Panc1 (cell line): ENCODE measurements at regions not wholly inside any gene's neighbourhood (a gene's known extent, or its start where the extent isn't known, plus 50 kb on each side); places are given as distances from the start of the nearest gene placed in this dataset.

Experiments
- ATAC-seq: fragments of 200-7000 bp; cut with Tn5 transposase; 2 replicates; pipeline ENCODE4 v1.9.1; 2020; ENCODE audit warnings: mild to moderate bottlenecking, moderate library complexity
- BruUV-seq: library from RNA; stranded (reverse); fragments of 400-500 nt; replicated peaks from 2 replicates; lab custom pipeline; 2021; lab: Mats Ljungman, UMichigan
- CTCF ChIA-PET: fragments of 300-600 bp; sonication (Branson Sonifier 250); formaldehyde crosslinking; loops from one replicate; lab custom pipeline; 2022; ENCODE audit warnings: antibody characterized with exemption; lab: Charles Lee
- POLR2A ChIA-PET: fragments of 300-600 bp; sonication (Branson Sonifier 250); formaldehyde crosslinking; loops from one replicate; lab custom pipeline; 2022; ENCODE audit warnings: antibody characterized with exemption; lab: Charles Lee
- DNase-seq: peaks from one replicate; pipeline ENCODE4 v3.0.0-alpha.2; 2010; ENCODE audit warnings: low read depth, low spot score
- H3K27ac ChIP-seq: 2 replicates; pipeline ENCODE4 v1.5.1; 2011; ENCODE audit warnings: mild to moderate bottlenecking, low read length, inconsistent platforms
- H3K27me3 ChIP-seq: fragments of 200-500 bp; sonication (Bioruptor generic); 2 replicates; pipeline ENCODE4 v1.6.0; 2014; ENCODE audit warnings: low read length, inconsistent platforms; ENCODE audit not compliant: control insufficient read depth, insufficient read depth
- H3K36me3 ChIP-seq: fragments of 200-500 bp; sonication (Bioruptor generic); 2 replicates; pipeline ENCODE4 v1.5.1; 2014; ENCODE audit warnings: inconsistent platforms, mild to moderate bottlenecking, low read length, moderate library complexity; ENCODE audit not compliant: control insufficient read depth, insufficient read depth
- H3K4me1 ChIP-seq: 2 replicates; pipeline ENCODE4 v1.5.1; 2011; ENCODE audit warnings: inconsistent platforms, mild to moderate bottlenecking, low read length, moderate library complexity; ENCODE audit not compliant: control insufficient read depth, insufficient read depth
- H3K4me3 ChIP-seq, 2 experiments: 2 replicates each; pipeline ENCODE4 v1.5.1; 2011 to 2012; ENCODE audit warnings: low read depth in 2 of 2, low read length in 2 of 2, mild to moderate bottlenecking in 2 of 2, inconsistent platforms in 1 of 2, moderate library complexity in 1 of 2
- H3K9me3 ChIP-seq: fragments of 200-500 bp; sonication (Bioruptor generic); 2 replicates; pipeline ENCODE4 v1.5.1; 2014; ENCODE audit warnings: low read depth, mild to moderate bottlenecking, inconsistent platforms, low read length, moderate library complexity; ENCODE audit not compliant: control insufficient read depth, insufficient read depth
- POLR2AphosphoS5 ChIP-seq: IDR thresholded peaks from 2 replicates; pipeline ENCODE4 v1.6.1; 2012; ENCODE audit warnings: mild to moderate bottlenecking, low read depth, low read length, moderate library complexity
- REST ChIP-seq, 2 experiments: IDR thresholded peaks; 2 replicates each; pipeline ENCODE4 v1.6.1; 2011 to 2012; ENCODE audit warnings: low read depth in 2 of 2, control low read depth in 1 of 2, low read length in 1 of 2, mild to moderate bottlenecking in 1 of 2, moderate library complexity in 1 of 2; ENCODE audit not compliant: insufficient read depth in 1 of 2
- SIN3A ChIP-seq: IDR thresholded peaks from 2 replicates; pipeline ENCODE4 v1.6.1; 2012; ENCODE audit warnings: low read depth, mild to moderate bottlenecking, low read length, moderate library complexity, borderline replicate concordance; ENCODE audit not compliant: insufficient read depth
- TCF7L2 ChIP-seq: IDR thresholded peaks from 2 replicates; pipeline ENCODE4 v1.6.1; 2011; ENCODE audit warnings: mild to moderate bottlenecking, low read depth, low read length, inconsistent platforms
- in situ Hi-C: cut with HindIII; loops from 2 replicates; pipeline ENCODE4 v1.10.0; 2016; ENCODE audit warnings: low sequenced_read_pairs, low pct_unique_long_range_greater_than_20kb
- intact Hi-C: fragments of 100-400 bp; cut with micrococcal nuclease; formaldehyde crosslinking; loops from one replicate; pipeline ENCODE4 v1.10.0; 2022; ENCODE audit not compliant: unreplicated experiment
- TF ChIP-seq, protein P1 (sequence below): fragments of 450-650 bp; IDR thresholded peaks from 2 replicates; pipeline ENCODE4 v1.5.1; 2017; ENCODE audit warnings: mild to moderate bottlenecking

GRCh38 chr14:55513491-55513890 lies 66.5 kb upstream of the KTN1 start:
- DNase-seq (no peak), ATAC-seq (no peak)
- TF ChIP-seq, protein P1, sequence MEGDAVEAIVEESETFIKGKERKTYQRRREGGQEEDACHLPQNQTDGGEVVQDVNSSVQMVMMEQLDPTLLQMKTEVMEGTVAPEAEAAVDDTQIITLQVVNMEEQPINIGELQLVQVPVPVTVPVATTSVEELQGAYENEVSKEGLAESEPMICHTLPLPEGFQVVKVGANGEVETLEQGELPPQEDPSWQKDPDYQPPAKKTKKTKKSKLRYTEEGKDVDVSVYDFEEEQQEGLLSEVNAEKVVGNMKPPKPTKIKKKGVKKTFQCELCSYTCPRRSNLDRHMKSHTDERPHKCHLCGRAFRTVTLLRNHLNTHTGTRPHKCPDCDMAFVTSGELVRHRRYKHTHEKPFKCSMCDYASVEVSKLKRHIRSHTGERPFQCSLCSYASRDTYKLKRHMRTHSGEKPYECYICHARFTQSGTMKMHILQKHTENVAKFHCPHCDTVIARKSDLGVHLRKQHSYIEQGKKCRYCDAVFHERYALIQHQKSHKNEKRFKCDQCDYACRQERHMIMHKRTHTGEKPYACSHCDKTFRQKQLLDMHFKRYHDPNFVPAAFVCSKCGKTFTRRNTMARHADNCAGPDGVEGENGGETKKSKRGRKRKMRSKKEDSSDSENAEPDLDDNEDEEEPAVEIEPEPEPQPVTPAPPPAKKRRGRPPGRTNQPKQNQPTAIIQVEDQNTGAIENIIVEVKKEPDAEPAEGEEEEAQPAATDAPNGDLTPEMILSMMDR, result no peak
- TF ChIP-seq REST (IDR thresholded peaks at IDR 0.05; ENCODE audit: insufficient read depth in 1 of 2, low read depth in 2 of 2, low read length in 1 of 2) (no peak), TCF7L2 (no peak), SIN3A (no peak), POLR2AphosphoS5 (no peak)
- H3K27me3 ChIP-seq, result no peaks in the 10 kb centered on the region
- H3K4me1 ChIP-seq, result peaks cover 18% of the 10 kb centered on the region
- H3K36me3 ChIP-seq, result no peaks in the 10 kb centered on the region
- H3K9me3 ChIP-seq, result no peaks in the 10 kb centered on the region
- in situ Hi-C loops (no loop called here), intact Hi-C loops (no loop called here)
- ChIA-PET POLR2A (no interaction called here), CTCF (no interaction called here)
- H3K4me3 ChIP-seq, result no peak overlapping the region
- no TSS peak for BruUV-seq
- H3K27ac ChIP-seq, result peak overlapping the region; percentile 88

DNA sequence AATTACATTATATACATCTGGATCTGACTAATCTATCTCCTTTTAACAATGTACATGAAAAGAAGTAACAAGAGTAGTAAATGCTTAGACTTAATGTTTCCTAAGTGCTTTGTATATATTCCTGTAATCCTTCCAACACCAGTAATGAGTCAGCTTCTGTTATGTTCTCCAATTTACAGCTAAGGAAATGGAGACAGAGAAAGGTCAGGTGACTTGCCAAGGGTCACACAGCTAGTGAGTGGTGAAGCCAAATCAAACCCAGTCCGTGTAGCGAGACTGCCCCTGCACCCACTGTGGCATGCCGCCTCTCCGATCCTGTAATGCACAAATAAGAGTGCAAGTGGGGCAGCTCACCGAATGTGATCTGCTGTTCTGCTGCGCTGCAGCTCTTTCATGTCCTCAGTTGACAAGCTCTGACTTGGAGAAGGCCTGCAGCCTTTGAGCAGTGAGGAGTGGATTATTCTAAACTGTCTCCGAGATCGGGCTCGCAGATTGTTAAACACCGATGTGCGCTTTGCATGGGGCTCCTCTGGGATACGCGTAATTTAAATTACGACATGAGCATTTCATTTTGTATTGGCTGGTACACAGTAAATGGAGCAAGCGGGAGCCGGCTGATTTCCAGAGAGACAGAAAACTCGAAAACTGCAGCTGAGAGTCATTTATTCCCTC lies 65.1 kb upstream of the KTN1 start:
- ChIA-PET POLR2A (interaction anchor here (0.6 kb wide), 1 partner anchor 83 kb away, joined by 7 read pairs; no protein-coding TSS in a partner anchor), CTCF (interaction anchor here (0.9 kb wide), 1 partner anchor 69 kb away, joined by 3 read pairs; no protein-coding TSS in a partner anchor)
- in situ Hi-C loops (no loop called here), intact Hi-C loops (no loop called here)
- ATAC-seq (peak; percentile 91), DNase-seq (peak; percentile 32)
- H3K4me1 ChIP-seq, result peaks cover 18% of the 10 kb centered on the region
- H3K36me3 ChIP-seq, result no peaks in the 10 kb centered on the region
- TF ChIP-seq POLR2AphosphoS5 (peak; percentile 50; the same call in 1 of the 2 replicates), SIN3A (no peak), TCF7L2 (peak; percentile 49), REST (IDR thresholded peaks at IDR 0.05; ENCODE audit: insufficient read depth in 1 of 2, low read depth in 2 of 2, low read length in 1 of 2) (no peak)
- TF ChIP-seq, protein P1, result no peak
- H3K27ac ChIP-seq, result peak overlapping the region; percentile 88
- H3K9me3 ChIP-seq, result no peaks in the 10 kb centered on the region
- no peaks in the 10 kb centered on the region for H3K27me3 ChIP-seq
- BruUV-seq, result no TSS peak
- peak overlapping the region; percentile 19 to 45 for H3K4me3 ChIP-seq
